HEK293 (cell line): ENCODE measurements at regions not wholly inside any gene's neighbourhood (a gene's known extent, or its start where the extent isn't known, plus 50 kb on each side); places are given as distances from the start of the nearest gene placed in this dataset.

Experiments
- IKZF3 ChIP-seq: fragments of 450-650 bp; IDR thresholded peaks from 2 replicates; pipeline ENCODE4 v1.5.0; 2018; ENCODE audit warnings: missing biosample characterization, mild to moderate bottlenecking, missing genetic modification characterization, moderate library complexity
- KLF9 ChIP-seq: fragments of 450-650 bp; formaldehyde crosslinking; IDR thresholded peaks from 2 replicates; pipeline ENCODE4 v1.5.1; 2016; ENCODE audit warnings: missing biosample characterization, missing genetic modification characterization, low read depth
- YY1 ChIP-seq: fragments of 450-650 bp; formaldehyde crosslinking; IDR thresholded peaks from 2 replicates; pipeline ENCODE4 v1.5.1; 2018; ENCODE audit warnings: missing biosample characterization, missing genetic modification characterization
- ZBTB21 ChIP-seq: fragments of 450-650 bp; formaldehyde crosslinking; IDR thresholded peaks from 2 replicates; pipeline ENCODE4 v1.5.1; 2017; ENCODE audit warnings: missing biosample characterization, missing genetic modification characterization
- ZNF146 ChIP-seq: fragments of 450-650 bp; formaldehyde crosslinking; IDR thresholded peaks from 2 replicates; pipeline ENCODE4 v1.5.1; 2016; ENCODE audit warnings: missing biosample characterization, missing genetic modification characterization
- ZNF311 ChIP-seq: fragments of 450-650 bp; formaldehyde crosslinking; IDR thresholded peaks from 2 replicates; pipeline ENCODE4 v1.5.1; 2017; ENCODE audit warnings: missing biosample characterization, missing genetic modification characterization, borderline replicate concordance
- ZNF514 ChIP-seq: fragments of 450-650 bp; formaldehyde crosslinking; IDR thresholded peaks from 2 replicates; pipeline ENCODE4 v1.5.1; 2016; ENCODE audit warnings: missing biosample characterization, missing genetic modification characterization
- TF ChIP-seq, protein P1 (sequence below): fragments of 450-650 bp; formaldehyde crosslinking; IDR thresholded peaks from 2 replicates; pipeline ENCODE4 v1.5.1; 2016; ENCODE audit warnings: missing biosample characterization, missing genetic modification characterization

DNA sequence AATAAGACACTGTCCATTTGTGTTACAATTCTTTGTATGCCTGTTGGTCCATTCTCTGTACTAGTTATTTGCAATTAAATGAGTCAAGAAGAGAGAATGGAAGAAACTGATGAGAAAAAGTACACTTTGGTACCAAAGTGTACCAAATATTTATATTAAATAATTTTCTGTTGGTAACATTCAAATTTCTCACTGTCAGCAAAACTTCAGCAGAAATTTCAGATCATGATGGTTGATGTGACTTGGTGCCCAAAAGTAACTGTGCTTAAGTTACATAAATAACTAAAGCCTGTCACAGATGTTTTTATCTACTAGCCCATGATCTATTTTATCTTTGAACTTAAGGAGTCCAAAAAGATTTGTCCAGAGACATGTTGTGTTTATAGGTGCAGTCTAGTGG lies 274.4 kb upstream of the CXADR start:
- TF ChIP-seq IKZF3 (tag by site-specific recombination): no peak
- TF ChIP-seq, protein P1, sequence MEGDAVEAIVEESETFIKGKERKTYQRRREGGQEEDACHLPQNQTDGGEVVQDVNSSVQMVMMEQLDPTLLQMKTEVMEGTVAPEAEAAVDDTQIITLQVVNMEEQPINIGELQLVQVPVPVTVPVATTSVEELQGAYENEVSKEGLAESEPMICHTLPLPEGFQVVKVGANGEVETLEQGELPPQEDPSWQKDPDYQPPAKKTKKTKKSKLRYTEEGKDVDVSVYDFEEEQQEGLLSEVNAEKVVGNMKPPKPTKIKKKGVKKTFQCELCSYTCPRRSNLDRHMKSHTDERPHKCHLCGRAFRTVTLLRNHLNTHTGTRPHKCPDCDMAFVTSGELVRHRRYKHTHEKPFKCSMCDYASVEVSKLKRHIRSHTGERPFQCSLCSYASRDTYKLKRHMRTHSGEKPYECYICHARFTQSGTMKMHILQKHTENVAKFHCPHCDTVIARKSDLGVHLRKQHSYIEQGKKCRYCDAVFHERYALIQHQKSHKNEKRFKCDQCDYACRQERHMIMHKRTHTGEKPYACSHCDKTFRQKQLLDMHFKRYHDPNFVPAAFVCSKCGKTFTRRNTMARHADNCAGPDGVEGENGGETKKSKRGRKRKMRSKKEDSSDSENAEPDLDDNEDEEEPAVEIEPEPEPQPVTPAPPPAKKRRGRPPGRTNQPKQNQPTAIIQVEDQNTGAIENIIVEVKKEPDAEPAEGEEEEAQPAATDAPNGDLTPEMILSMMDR (tag by site-specific recombination): no peak
- TF ChIP-seq ZNF146 (tag by site-specific recombination): no peak
- TF ChIP-seq ZNF514 (tag by site-specific recombination): no peak
- no peak for TF ChIP-seq ZBTB21 (tag by site-specific recombination)
- TF ChIP-seq YY1 (tag by site-specific recombination): no peak
- no peak for TF ChIP-seq ZNF311 (tag by site-specific recombination)
- no peak for TF ChIP-seq KLF9 (tag by site-specific recombination)
